A549 (cell line): ENCODE measurements at regions not wholly inside any gene's neighbourhood (a gene's known extent, or its start where the extent isn't known, plus 50 kb on each side); places are given as distances from the start of the nearest gene placed in this dataset.

Experiments
- POLR2A ChIP-seq: IDR thresholded peaks from 2 replicates; pipeline ENCODE4 v1.6.1; 2012; ENCODE audit warnings: mild to moderate bottlenecking, low read length
- RNF2 ChIP-seq: fragments of 200-600 bp; sonication (generic); IDR thresholded peaks from 2 replicates; pipeline ENCODE4 v1.6.1; 2016; ENCODE audit warnings: low read depth, mild to moderate bottlenecking, antibody characterized with exemption, moderate library complexity, borderline replicate concordance
- ZC3H11A ChIP-seq: fragments of 450-650 bp; IDR thresholded peaks from 2 replicates; pipeline ENCODE4 v1.6.1; 2014; ENCODE audit warnings: antibody characterized with exemption, mild to moderate bottlenecking
- TF ChIP-seq, protein P1 (sequence below): IDR thresholded peaks from 2 replicates; pipeline ENCODE4 v1.6.1; 2012
- TF ChIP-seq, protein P2 (sequence below): fragments of >200 bp; sonication (Bioruptor Twin); formaldehyde crosslinking; IDR thresholded peaks from 3 replicates; pipeline ENCODE4 v1.5.1; 2016

DNA sequence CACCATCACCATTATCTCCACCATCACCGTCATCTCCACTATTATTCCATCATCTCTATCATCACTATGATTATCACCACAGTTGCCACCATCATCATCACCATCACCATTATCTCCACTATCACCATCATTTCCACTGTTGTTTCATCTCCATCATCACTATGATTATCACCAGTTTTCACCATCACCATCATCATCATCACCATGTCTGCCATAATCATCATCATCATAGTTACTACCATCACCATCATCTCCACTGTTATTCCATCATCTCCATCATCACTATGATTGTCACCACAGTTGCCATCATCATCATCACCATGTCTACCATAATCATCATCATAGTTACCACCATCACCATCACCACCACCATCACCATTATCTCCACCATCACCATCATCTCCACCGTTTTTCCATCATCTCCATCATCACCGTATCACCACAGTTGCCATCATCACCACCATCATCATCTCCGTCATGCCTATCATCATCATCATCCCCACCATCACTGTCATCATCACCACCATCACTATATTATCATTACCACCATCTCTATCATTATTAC, 264.9 kb downstream of the BRD1 start:
- TF ChIP-seq POLR2A (no peak), RNF2 (no peak), ZC3H11A (no peak)
- TF ChIP-seq, protein P1, sequence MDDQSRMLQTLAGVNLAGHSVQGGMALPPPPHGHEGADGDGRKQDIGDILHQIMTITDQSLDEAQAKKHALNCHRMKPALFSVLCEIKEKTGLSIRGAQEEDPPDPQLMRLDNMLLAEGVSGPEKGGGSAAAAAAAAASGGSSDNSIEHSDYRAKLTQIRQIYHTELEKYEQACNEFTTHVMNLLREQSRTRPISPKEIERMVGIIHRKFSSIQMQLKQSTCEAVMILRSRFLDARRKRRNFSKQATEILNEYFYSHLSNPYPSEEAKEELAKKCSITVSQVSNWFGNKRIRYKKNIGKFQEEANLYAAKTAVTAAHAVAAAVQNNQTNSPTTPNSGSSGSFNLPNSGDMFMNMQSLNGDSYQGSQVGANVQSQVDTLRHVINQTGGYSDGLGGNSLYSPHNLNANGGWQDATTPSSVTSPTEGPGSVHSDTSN = no peak
- TF ChIP-seq, protein P2, sequence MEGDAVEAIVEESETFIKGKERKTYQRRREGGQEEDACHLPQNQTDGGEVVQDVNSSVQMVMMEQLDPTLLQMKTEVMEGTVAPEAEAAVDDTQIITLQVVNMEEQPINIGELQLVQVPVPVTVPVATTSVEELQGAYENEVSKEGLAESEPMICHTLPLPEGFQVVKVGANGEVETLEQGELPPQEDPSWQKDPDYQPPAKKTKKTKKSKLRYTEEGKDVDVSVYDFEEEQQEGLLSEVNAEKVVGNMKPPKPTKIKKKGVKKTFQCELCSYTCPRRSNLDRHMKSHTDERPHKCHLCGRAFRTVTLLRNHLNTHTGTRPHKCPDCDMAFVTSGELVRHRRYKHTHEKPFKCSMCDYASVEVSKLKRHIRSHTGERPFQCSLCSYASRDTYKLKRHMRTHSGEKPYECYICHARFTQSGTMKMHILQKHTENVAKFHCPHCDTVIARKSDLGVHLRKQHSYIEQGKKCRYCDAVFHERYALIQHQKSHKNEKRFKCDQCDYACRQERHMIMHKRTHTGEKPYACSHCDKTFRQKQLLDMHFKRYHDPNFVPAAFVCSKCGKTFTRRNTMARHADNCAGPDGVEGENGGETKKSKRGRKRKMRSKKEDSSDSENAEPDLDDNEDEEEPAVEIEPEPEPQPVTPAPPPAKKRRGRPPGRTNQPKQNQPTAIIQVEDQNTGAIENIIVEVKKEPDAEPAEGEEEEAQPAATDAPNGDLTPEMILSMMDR = no peak
